ENCODE measurements at regions not wholly inside any gene's neighbourhood (a gene's known extent, or its start where the extent isn't known, plus 50 kb on each side); places are given as distances from the start of the nearest gene placed in this dataset.
"Not testable (repeated sequence)": the region's sequence is repeated elsewhere in the genome, so short reads cannot be mapped to it uniquely, and the experiment has no call there.

DNA sequence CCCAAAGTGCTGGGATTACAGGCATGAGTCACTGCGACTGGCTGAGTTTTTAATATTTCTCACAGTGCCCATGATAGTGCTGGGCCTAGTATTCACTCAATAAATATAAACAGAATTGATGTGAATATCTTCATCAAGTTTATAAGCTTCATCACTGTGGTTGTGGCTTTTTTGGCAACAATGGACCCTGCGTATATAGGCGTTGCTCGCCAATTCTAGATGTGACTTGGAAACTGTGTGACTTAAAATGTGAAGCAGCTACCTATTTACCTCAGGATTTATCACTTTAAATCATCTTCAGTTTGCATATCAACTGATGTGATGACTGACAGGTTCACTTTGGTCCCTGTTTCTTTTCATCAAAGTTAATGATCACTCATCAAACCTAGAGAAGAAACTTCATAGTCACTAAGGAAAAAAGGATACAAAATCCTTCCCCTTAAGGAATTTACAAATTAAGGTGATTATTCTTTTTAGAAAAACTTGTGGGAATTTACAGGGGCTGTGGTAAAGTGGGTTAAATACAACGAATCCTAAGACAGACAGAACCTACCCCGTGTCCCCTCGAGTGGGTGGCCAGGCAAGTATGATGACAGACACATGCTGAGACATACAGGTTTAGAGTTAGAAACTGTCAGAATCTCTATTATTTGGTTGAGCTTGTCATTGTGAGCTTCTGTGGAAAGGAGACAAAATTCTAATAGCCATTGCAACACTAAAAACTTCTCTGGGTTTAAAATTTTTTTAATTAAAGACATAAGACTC, 101.3 kb downstream of the AKAP11 start:
- DNase-seq, result no peak

DNA sequence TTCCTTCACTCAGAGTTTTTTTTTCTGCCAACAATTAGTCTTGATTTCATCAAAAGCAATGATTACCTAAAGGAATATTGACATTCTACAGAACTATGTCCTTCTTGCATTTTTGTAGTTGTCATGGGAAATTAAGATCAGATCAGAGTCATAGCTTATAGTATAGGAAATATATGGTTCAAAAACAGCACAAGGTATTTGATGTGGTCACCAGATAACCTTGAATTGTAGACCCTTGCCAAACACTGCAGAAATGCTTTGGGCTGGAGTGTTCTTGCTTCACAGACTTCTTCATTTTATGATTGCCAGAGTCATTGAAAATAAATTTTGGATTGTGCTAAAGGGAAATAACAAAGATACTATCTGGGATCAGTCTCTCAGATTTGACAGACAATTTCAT, 103.7 kb downstream of the AKAP11 start:
- no peak for DNase-seq

DNA sequence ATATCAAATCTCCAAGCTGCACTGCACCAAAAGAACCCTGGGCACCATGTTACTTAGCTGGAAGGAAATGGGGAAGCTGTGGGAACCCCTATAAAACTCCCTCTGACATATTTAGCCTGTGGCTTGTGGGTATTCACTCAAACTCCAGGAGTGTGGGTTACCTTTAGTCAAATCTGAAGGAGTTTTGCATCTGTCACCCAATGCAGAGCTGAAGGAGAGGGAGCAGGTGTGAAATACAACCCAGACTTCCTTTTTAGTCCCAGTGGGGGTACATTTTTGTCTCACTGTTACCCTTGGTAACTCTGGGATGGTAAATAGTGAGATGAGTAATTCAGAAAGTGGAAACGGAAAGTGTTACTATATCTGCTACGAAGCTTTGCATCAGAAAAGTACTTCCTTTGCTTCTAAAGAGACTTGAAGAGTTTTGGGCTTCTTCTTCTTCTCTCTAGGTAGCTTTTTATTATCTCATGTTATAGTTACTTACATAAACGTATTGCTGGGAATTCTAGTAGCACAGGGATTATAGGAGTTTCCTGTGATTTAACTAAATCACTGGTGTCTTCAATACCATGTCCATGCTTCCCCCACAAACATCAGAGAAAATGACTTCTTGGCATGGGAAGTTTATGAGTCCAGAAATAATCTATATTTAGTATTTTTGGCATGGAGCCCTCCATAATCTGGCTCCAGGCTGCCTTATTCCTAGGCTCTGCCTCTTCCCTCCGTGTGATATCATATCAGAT, 105.9 kb downstream of the AKAP11 start:
- DNase-seq, result no peak

DNA sequence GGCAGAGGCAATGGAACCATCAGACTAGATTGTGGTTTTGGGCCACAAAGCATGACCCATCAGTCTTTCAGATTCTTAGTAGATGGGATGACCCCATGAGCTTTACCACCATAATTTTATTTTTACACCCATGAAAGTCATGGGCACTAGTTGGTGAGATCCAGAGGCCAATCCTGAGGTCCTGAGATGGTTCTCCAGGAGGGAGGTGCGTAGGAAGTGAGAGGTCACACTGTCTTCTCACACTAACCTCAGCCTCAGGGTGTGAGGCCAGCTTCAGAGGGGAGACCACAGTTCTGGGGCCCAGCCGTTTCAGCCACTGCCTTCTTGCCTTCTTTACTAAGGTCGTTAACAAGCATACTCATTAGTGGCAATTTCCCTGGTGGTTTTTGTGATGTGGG, 106.4 kb downstream of the AKAP11 start:
- no peak for DNase-seq

DNA sequence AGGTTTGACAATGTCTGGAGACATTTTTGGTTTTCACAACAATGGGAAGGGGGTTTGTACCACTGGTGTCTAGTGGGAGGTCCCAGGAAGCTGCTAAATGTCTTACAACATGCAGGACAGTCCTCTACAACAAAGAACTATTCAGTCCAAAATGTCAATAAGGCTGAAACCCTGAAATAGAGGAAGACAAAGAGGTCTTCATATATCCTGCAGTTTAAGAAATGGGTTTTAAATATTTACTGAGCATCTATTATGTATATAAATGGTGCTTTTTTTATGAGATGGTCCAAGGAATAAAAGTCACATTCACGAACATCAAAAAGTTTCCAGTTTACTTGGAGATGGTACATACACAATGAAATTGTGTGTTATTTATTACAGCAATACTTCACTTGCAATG, 107.3 kb downstream of the AKAP11 start:
- DNase-seq, result no peak

DNA sequence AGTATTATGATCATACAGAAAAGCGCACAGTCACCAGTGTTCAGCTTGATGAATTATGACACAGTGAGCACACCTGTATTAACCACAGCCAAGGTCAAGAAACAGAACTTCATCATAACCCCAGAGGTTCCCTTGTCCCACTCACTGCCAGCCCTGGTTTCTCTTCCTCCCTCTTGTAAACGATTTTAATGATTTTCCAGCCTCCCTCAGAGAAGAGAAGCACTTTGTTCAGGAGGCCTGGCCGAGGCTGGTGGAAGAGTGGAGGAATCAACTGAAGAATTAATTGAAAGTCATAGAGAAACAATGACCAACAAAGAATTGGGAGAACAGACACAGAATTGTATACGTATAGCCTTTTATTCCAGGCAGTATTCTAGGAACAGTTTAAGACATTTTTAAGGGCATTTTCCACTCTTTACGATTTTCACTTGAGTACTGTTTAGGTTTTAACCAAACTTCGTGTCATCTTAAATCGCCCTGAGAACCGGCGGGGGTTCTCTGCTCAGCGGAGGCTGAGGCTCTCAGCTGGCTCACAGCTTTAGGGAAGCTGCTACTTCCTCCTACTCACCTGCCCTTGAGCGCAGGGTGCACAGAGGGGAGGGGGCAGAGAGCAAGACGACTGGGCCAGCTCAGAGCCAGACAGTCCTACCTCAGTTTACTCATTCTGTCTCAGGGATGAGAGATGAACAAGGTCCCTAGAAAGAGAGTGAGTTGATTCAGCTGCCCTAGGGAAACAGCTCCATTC, 108.6 kb downstream of the AKAP11 start:
- DNase-seq, result no peak

DNA sequence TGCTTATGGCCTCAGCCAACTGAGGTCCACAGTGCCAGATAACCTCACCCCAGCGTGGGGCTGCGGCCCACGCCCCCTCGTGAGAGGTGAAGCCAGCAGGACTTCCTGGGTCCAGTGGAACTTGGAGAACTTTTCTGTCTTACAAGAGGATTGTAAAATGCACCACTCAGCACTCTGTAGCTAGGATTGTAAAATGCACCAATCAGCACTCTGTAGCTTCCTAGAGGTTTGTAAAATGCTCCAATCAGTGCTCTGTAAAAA, 109.1 kb downstream of the AKAP11 start:
- no peak for DNase-seq

DNA sequence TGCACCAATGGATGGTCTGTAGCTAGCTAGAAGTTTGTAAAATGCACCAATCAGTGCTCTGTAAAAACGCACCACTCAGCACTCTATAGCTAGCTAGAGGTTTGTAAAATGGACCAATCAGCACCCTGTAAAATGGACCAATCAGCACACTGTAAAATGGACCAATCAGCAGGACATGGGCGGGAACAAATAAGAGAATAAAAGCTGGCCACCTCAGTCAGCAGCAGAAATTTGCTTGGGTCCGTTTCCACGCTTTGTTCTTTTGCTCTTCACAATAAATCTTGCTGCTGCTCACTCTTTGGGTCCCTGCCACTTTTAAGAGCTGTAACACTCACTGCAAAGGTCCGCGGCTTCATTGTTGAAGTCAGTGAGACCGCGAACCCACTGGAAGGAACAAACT, 109.5 kb downstream of the AKAP11 start:
- not testable (repeated sequence) for DNase-seq

DNA sequence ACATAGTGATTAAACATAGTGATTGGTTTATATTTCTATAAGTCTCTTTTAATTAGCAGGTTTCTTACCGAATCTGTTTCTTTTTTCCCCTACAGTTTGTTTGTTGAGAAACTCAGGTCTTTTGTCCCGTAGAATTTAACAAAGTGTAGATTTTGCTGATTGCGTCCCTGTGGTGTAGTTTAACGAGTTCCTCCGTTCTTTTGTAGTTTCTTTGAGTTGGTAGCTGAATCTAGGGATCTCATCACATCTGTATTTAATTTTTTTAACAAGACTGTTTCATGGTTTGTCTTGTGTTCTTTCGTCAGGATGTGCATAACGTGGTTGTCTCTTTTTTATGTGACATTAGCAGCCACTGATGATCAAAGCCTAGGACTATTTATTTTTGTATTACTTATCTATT, 111.1 kb downstream of the AKAP11 start:
- DNase-seq, result no peak

DNA sequence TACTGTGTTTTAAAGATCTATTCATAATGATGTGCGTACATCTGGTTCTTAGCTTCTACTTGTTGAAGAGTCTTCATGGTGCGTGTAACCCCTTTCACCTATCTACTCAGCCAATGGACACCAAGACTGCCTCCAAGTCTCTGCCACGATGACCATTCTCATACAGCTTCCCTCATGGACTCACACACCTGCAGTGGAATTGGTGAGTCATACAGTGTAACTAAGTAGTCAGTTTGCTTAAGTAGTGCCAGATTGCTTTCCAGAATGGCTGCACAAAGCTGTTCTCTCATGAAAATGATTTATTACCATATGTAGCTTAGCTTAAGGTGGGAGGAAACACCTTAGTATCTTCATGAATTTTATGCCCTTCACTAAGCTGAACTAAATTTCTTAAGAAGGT, 112.3 kb downstream of the AKAP11 start:
- no peak for DNase-seq

DNA sequence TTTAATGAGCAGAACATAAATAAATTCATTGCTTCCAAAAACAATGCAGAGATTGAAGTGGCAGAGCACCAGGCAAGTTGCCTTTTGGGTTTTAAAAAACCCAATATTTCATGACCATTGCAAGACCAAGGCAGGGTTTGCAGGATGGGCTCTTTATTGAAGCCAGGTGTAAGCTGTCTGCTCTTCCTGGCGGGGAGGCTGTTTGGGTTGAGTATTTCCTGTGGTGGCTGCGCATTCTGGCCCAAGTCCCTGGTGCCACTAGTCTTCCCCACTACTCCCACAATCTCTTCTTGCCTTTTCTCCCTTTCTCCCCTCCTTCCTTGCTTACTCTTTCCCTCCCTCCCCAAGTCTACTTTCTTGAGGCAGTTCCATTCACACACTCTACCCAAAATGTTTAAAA, 116.4 kb downstream of the AKAP11 start:
- DNase-seq, result no peak

DNA sequence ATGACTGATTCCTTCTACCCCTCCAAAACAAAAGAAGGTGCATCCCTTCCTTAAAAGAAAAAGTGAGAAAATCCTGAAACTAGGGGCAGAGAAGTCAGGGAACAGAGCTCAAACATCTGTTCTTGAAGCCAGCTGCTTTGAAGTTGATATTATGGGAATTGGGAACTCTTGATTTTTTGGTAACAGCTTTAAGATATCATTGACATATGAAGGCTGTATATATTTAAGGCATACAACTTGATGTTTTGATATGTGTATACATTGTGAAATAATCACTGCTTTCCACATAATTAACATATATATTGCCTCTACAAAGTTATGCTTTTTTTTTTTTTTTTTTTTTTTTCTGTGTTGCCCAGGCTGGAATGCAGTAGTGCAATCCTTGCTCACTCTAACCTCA, 117.1 kb downstream of the AKAP11 start:
- DNase-seq, result no peak

DNA sequence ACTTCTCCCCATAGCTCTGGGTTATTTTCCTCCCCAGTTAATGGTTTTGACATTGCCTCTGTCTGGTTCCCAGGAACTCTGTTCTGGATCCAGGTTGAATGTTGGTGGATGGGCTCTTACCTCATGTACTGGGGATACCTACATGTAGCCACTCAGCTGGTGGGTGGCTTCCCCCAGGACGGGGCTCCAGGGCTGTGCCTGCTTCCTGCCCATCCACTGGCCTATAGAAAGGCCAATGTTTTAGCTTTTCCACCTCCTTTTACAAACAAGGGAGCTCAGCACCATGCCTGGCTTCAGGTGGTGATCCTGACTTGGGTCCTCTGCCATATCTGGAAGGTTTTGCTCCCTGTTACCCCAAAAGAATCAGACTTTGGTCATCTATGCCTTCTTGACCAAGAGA, 120.2 kb downstream of the AKAP11 start:
- no peak for DNase-seq

DNA sequence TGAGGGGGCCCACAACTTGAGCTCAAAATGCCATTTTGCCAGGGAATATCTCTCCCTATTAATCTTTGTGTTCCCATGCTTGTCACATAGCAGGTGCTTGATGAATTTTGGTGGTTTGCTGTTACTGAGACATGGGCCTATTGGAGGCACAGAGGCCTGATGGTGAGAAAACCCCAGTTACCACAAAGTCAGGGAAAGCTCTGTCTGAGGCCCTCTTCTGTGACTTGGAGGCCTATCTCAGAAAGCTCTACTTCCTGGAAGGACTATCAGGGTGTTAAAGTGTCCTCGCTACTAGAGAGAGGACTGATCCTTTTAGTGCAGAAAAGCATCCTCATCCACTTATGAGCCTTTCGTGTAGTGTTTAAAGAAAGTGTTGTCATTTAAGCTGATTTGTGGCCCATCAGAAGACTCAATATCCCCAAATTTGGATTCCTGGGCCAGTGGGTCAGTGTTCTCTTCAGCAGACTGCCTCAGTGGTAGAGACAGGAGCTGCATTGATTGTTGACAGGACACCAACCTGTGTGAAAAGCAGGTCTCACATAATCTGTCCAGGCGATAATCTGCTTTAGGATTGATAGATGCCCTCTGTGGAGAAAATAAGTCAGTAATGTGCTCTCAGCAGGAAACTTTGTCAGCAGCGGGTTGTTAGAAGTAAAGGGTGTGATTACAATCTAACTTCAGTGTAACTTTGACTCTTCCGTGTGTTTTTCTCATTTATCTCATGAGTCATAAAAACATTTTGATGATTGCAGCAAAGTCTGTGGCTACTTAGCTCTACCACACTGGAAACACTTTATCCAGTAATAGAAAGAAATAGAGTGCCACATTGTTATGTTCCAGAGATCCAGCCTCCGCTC, 121.0 kb downstream of the AKAP11 start:
- no peak for DNase-seq

DNA sequence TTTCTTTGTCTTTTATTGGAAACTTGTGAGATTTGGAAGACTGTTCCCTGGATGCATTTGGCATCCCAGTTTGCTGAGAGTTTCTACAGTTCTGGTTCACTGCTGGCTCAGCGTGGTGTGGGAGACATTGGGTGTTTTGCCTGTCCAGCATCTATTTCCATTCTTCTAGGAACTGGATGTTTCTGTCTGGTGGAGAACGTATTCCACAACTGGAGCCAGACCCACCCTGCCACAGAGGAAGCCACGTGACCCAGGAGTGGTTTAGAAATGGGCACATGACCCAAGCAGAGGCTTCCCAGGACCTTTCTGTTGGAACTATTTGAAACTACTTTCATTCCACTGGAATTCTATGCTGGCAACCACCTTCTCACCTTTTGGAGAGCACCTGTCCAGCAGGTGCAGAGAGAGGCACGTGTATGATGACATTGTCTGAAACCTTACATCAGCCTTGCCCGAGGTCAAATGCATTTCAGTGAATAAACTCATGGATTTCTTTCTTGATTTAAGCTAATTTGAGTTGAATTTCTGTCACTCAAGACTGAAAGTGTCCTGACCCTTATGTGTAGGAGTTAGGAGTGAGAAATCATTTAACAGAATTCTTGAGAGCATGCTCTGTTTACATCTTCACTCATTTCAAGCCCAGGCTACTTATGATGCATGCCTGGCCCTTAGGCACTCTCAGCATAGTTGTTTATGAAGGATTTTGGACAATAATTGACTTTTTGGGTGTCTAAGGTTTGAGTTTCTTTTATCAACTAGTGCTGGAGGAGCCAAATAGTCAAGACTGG, 121.8 kb downstream of the AKAP11 start:
- DNase-seq, result no peak

DNA sequence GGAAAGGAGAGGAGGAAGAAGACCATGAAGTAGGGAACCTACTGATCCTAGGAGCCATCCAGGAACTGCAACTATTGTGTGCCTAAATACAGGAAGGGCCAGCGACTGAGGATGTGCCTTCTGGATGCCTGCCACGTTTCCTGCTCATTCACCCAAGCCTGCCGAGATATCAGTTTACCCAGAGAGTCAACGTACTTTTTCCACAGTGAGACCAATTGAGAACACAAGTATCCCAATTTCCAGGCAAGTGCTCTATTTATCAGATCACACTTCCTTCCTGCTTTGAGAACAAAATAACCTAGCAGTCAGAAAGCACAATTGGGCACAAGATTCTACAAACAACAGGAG, 122.4 kb downstream of the AKAP11 start:
- no peak for DNase-seq

DNA sequence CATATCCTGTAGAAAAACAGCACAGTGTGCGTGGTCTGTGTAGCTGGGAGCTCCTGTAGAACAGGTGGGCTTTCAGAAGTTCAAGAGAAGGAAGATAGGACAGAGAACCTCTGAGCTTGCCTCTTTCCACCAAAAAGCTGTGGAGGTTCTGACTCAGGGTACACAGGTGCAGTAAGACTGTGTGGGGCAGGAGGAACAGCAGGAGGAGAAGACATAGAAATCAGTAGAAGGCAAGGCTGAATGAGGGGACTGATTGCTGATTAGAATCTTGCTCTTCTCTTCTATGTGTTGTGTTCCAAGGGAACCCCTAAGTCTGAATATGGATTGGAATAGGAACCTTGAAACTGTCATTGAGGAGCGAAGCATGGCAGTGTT, 122.7 kb downstream of the AKAP11 start:
- DNase-seq, result no peak

DNA sequence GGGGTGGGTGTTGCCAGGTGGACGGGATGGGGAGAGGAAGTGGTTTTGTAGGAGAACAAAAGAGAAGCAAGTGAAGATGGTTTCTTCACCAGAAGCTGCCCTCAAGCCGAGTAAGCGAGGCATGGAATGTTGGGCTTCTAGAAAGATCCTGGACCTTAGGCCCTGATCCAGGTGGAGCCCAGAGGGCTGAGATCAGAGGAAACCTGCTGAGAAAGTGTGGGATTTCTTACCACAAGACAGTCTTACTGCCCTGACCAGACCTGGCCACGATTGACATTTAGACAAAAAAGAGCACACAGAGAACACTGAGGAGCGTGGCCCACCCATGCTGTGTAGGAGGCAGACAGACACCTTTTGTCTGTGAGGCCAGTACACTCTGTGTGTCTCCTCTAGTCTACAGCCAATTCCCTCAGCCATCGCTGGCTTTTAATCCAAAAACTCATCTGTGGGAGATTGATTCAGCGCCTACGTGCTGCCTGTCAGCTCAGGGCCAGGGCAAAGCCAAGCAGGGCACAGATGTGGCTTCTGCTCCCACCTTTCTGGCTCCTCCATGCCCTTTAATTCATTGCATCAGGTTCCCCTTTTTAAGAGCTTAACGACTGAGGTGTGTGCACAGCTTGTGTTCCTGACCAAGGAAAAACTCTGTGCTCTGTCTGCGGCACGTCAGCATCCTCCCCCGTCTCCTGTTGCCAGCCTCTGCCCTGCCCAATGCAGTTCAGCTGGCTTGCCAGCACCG, 123.3 kb downstream of the AKAP11 start:
- DNase-seq, result no peak

DNA sequence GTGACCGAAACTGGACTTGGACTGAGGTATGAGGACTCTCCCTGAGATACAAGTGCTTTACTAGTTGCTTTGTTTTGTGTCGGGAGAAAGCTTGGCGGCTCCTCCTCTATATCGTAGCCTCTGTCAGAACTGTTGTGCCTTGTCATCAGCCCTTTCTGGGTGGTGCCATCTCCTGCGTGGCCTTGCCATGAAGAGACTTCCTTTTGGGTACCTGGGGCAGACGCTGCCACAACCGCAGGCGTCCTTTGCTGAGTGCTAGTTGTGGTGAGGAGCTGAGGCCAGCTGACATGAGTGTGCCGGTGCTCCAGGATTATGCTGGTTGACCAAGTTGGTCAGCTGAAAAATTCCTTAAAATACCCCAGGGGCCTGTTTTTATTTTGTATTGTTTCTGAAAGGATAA, 124.5 kb downstream of the AKAP11 start:
- DNase-seq, result no peak

DNA sequence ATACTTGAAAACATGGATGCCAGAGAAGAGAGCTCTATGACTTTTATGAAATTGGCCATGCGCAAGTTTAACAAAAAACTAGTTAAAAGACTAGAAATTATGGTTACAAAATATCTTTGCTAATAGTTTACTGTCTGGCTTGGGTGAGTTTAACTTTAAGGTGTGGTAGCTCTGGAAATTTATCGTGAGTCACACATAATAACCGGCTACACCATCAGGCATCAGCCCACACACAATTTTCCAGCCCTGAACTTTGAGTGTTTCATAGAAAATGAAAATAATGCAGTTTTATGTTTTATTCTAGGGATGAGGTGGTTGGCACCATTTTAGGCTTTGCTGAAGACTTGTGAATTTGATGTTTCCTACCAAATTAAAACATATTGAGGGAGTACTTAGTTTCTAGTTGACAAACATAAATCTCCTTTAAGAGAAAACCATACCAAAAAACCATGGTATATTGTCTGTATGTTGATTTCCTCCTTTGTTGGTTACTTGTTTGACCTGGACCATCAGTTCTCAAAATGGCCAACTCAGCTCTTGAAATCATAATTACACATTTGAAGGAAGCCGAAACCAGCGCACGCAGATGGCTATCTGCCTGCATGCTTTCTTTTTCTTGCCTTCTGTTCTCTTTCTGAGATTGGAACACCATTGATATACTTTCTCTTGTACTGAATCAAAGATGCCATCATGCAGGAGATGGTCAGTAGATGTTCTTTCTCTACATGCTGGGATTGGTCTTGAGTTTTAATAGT, 125.1 kb downstream of the AKAP11 start:
- DNase-seq, result no peak

DNA sequence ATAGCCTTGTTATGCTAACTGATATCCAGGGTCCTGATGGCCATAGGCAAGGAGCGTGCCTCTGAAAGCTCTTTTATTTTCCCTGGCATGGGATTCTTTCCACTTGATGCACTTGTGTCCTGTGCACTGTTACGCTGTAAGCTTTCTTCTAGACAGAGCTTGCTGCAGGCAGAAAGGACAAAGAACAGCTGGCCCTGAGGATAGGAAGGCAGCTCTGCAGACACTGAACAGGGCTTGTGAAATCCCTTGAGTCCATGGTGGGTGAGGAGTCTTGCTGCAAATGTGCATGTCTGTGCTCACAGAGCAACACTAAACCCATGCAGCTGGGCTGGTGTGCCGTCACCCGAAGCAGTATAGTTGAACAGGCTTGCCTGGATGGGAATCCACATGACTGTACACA, 126.6 kb downstream of the AKAP11 start:
- no peak for DNase-seq
